Body of pancreas (tissue), 4 donors: ENCODE measurements at regions not wholly inside any gene's neighbourhood (a gene's known extent, or its start where the extent isn't known, plus 50 kb on each side); places are given as distances from the start of the nearest gene placed in this dataset.
A peak's percentile ranks its signal among the peaks of the same experiment; 100 is the strongest.

ENCODE experiments used
- ATAC-seq: fragments of 150-250 bp; one replicate; pipeline ENCODE4 v1.9.1; 2016
- DNase-seq, 4 donors: peaks; one replicate each; pipeline ENCODE4 v3.0.0-alpha.2; 2019
- H3K27ac ChIP-seq, 4 donors: fragments of 200-600 bp; sonication (generic); 1 replicate in 3 of 4; 2 replicates in 1 of 4; pipeline versions ENCODE4 v1.5.1 to v1.6.1; 2016 to 2019; ENCODE audit warnings: mild to moderate bottlenecking in 1 of 4, mixed read lengths in 1 of 4, moderate library complexity in 1 of 4
- H3K27me3 ChIP-seq, 2 donors: fragments of 200-600 bp; sonication (generic); one replicate each; pipeline ENCODE4 v1.6.0; 2016; ENCODE audit warnings: mild to moderate bottlenecking in 1 of 2
- H3K36me3 ChIP-seq, 2 donors: fragments of 200-600 bp; sonication (generic); replicated peaks in 1 of 2; 2 replicates each; pipeline ENCODE4 v1.5.1; 2016; ENCODE audit warnings: low read depth in 2 of 2; ENCODE audit not compliant: insufficient read depth in 1 of 2
- H3K4me1 ChIP-seq: fragments of 200-600 bp; sonication (generic); one replicate; pipeline ENCODE4 v1.6.0; 2016
- H3K4me3 ChIP-seq, 2 donors: fragments of 200-600 bp; sonication (generic); 1 replicate in 1 of 2; 2 replicates in 1 of 2; pipeline ENCODE4 v1.5.1; 2016 to 2019
- H3K9me3 ChIP-seq, 3 donors: fragments of 200-600 bp; sonication (generic); 1 replicate in 2 of 3; 2 replicates in 1 of 3; pipeline ENCODE4 v1.5.1; 2016
- CTCF ChIP-seq, 7 experiments: fragments of 450-650 bp in 4 of 7; fragments of 200-600 bp in 3 of 7; sonication (generic) in 3 of 7; IDR thresholded peaks; one replicate each; pipeline ENCODE4 v1.5.1; 2016 to 2019; ENCODE audit warnings: antibody characterized with exemption in 7 of 7
- POLR2A ChIP-seq, 3 donors: fragments of 450-650 bp; IDR thresholded peaks; one replicate each; pipeline ENCODE4 v1.6.1; 2016; ENCODE audit warnings: antibody characterized with exemption in 3 of 3, mild to moderate bottlenecking in 2 of 3
- WGBS, 2 donors: methylation state at CpG; one replicate each; pipeline ENCODE4 v1.1.5; 2017; 5-methylcytosine and 5-hydroxymethylcytosine counted together
- intact Hi-C: fragments of 100-400 bp; cut with DNase I; formaldehyde crosslinking; loops from one replicate; pipeline ENCODE4 v1.15.1; 2023

GRCh38 chr10:3415878-3416605 lies 243.5 kb upstream of the PITRM1 start:
- WGBS, 2 donors = 70 to 77% methylated on average over 15 to 17 of the region's 17 CpGs
- ATAC-seq (no peak), DNase-seq (no peak)
- no peaks in the 10 kb centered on the region for H3K36me3 ChIP-seq
- no peak overlapping the region for H3K4me3 ChIP-seq
- H3K27me3 ChIP-seq = no peaks in the 10 kb centered on the region
- intact Hi-C loops = no loop called here
- H3K27ac ChIP-seq = no peak overlapping the region
- no peak for TF ChIP-seq CTCF (IDR thresholded peaks at IDR 0.05)
- TF ChIP-seq POLR2A (IDR thresholded peaks at IDR 0.05) = no peak
- H3K4me1 ChIP-seq = peaks cover 5% of the 10 kb centered on the region
- no peaks in the 10 kb centered on the region for H3K9me3 ChIP-seq

DNA sequence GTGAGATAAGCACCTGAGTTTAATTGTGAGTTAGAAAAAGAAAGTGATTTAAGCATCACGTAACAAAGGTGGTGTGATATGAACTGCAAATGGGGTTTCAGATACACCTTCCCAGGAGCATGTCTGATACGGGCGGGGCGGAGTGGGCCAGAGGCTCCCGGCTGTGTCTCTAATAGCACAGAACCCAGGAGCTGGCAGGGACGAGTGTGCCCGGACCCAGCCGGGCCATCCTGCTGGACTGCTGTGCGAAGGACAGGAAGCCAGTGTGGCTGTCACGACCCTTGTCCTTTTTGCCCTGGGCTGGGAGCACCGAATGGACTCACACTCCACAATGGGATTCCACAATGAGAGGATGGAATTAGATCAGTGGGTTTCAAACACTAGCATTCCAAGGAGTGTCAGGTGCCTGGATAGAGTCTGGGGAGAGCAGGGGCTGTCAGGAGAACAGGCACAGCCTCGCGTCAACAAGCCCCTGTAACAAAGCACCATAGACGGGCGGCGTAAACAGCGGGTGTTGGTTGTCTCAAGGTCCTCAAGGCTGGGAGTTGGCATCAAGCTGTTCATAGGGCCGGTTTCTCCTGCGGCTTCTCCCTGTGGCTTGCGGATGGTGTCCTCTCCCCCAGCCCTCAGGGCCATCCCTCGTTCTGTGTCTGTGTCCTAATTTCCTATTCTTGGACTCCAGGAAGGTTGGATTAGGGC lies 242.6 kb upstream of the PITRM1 start:
- 70 to 79% methylated on average over 20 to 21 of the region's 21 CpGs for WGBS, 2 donors
- peak overlapping the region in 1 of 4 donors; percentile 42 for H3K27ac ChIP-seq
- ATAC-seq (no peak), DNase-seq (no peak)
- no peaks in the 10 kb centered on the region for H3K27me3 ChIP-seq
- no peak for TF ChIP-seq CTCF (IDR thresholded peaks at IDR 0.05)
- no peak for TF ChIP-seq POLR2A (IDR thresholded peaks at IDR 0.05)
- intact Hi-C loops = no loop called here
- H3K4me3 ChIP-seq = no peak overlapping the region
- H3K9me3 ChIP-seq = no peaks in the 10 kb centered on the region
- H3K36me3 ChIP-seq = no peaks in the 10 kb centered on the region
- H3K4me1 ChIP-seq = peaks cover 8% of the 10 kb centered on the region

- intact Hi-C loops = no loop called here
- ATAC-seq = no peak
- 37 to 53% methylated on average over 10 of the region's 10 CpGs for WGBS, 2 donors
Observed at GRCh38 chr10:3414667-3415023, 242.1 kb upstream of the PITRM1 start.

GRCh38 chr10:3413937-3414666 lies 241.5 kb upstream of the PITRM1 start:
- TF ChIP-seq CTCF (IDR thresholded peaks at IDR 0.05) (no peak), POLR2A (IDR thresholded peaks at IDR 0.05) (no peak)
- H3K9me3 ChIP-seq = no peaks in the 10 kb centered on the region
- ATAC-seq = no peak
- no peak overlapping the region for H3K27ac ChIP-seq
- no peaks in the 10 kb centered on the region for H3K27me3 ChIP-seq
- WGBS, 2 donors = 86 to 88% methylated on average over 21 to 23 of the region's 23 CpGs
- intact Hi-C loops = no loop called here
- H3K36me3 ChIP-seq = no peaks in the 10 kb centered on the region
- H3K4me3 ChIP-seq = no peak overlapping the region
- peaks cover 18% of the 10 kb centered on the region for H3K4me1 ChIP-seq
- no peak for DNase-seq

More at GRCh38 chr10:3414667-3415023, 242.1 kb upstream of the PITRM1 start:
- no peak for DNase-seq
- Histone ChIP-seq H3K4me1 (peaks cover 14% of the 10 kb centered on the region), H3K27ac (peak overlapping the region in 1 of 4 donors; percentile 42), H3K4me3 (no peak overlapping the region), H3K27me3 (no peaks in the 10 kb centered on the region), H3K36me3 (no peaks in the 10 kb centered on the region), H3K9me3 (no peaks in the 10 kb centered on the region)
- TF ChIP-seq CTCF (IDR thresholded peaks at IDR 0.05) (no peak), POLR2A (IDR thresholded peaks at IDR 0.05) (no peak)
